ENCODE measurements at regions not wholly inside any gene's neighbourhood (a gene's known extent, or its start where the extent isn't known, plus 50 kb on each side); places are given as distances from the start of the nearest gene placed in this dataset.
"Not testable (repeated sequence)": the region's sequence is repeated elsewhere in the genome, so short reads cannot be mapped to it uniquely, and the experiment has no call there.

DNA sequence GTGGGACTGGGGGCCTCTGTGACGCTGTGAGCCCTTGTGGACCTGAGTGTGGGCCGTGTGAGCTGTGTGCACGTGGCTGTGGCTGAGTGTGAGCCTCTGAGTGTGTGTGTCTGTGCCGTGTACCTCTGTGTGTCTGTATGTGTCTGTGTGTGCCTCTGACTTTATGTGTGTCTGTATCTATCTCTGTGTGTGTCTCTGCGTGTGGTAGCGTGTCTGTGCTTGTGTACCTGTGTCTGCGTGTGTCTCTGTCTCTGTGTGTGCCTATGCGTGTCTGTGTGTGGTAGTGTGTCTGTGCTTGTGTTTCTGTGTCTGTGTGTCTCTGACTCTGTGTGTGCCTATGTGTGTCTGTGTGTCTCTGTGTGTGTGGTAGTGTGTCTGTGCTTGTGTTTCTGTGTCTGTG, 158.2 kb downstream of the TMEM121 start:
- H3K4me3 Mint-ChIP-seq; CTCF ChIA-PET; H3K4me1 Mint-ChIP-seq (ENCODE audit: low read depth); H3K9me3 Mint-ChIP-seq (ENCODE audit: insufficient read depth); H3K27me3 Mint-ChIP-seq (ENCODE audit: low read depth); POLR2A ChIA-PET; H3K36me3 Mint-ChIP-seq (ENCODE audit: low read depth); DNase-seq; H3K27ac Mint-ChIP-seq; ATAC-seq: not testable (repeated sequence)

DNA sequence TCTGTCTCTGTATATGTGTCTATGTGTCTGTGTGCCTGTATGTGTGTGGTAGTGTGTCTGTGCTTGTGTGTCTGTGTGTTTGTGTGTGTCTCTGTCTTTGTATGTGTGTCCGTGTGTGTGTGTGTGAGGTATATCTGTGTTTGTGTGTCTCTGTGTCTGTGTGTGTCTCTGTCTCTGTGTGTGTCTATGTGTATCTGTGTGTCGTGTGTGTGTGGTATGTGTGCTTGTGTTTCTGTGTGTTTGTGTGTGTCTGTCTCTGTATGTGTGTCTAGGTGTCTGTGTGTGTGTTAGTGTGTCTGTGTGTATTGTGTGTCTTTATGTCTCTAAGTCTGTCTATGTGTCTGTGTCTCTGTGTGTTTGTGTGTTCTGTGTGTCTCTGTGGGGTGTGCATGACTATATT, 158.6 kb downstream of the TMEM121 start:
- no peaks in the 10 kb centered on the region for H3K9me3 Mint-ChIP-seq (ENCODE audit: insufficient read depth)
- no peaks in the 10 kb centered on the region for H3K27me3 Mint-ChIP-seq (ENCODE audit: low read depth)
- H3K27ac Mint-ChIP-seq: no peak overlapping the region
- ChIA-PET CTCF (no interaction called here), POLR2A (no interaction called here)
- no peaks in the 10 kb centered on the region for H3K36me3 Mint-ChIP-seq (ENCODE audit: low read depth)
- no peak for DNase-seq
- no peak for ATAC-seq
- no peaks in the 10 kb centered on the region for H3K4me1 Mint-ChIP-seq (ENCODE audit: low read depth)
- H3K4me3 Mint-ChIP-seq: no peak overlapping the region

DNA sequence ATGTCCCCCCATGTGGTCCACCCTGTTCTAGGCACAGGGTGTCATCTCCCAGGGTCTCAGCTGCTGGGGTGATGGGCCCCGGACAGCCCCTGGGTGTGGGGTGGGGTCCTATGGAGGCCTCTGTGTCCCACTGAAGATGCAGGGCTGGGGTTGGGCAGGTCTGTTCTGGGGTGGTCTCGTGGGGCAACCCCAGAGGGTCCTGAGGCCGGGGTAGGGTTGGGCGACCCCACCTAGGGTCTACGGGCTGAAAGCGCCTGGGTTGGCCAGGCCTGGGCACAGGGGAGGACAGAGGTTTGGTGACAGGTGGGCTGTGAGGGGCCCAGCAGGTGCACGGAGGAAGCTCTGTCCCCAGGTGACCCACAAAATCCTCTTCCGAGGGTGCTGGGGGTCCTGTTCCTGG, 159.2 kb downstream of the TMEM121 start:
- DNase-seq; H3K9me3 Mint-ChIP-seq (ENCODE audit: insufficient read depth); ATAC-seq; H3K4me3 Mint-ChIP-seq; H3K36me3 Mint-ChIP-seq (ENCODE audit: low read depth); CTCF ChIA-PET; H3K4me1 Mint-ChIP-seq (ENCODE audit: low read depth); H3K27me3 Mint-ChIP-seq (ENCODE audit: low read depth); POLR2A ChIA-PET; H3K27ac Mint-ChIP-seq: not testable (repeated sequence)

DNA sequence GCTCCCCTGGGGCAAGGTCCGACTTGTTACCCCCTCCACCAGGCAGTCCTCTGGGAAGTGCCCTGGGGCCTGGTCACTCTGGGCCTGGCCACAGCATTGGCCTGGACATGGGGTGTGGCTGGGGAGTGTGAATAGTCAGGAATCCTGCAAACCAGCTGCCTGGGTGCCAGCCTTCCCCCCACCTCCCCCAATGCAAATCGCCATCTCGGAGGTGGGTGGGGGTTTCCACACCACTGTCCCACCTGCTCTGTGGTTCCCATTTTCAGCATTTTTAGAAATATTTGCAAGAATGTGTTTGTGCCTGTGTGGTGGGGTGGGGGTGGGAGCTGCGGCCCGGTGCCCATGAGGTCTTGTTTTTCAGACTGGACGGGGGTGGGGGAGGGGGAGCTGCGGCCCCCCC, 159.7 kb downstream of the TMEM121 start:
- H3K27ac Mint-ChIP-seq; ATAC-seq; CTCF ChIA-PET; POLR2A ChIA-PET; H3K4me3 Mint-ChIP-seq; H3K36me3 Mint-ChIP-seq (ENCODE audit: low read depth); DNase-seq; H3K4me1 Mint-ChIP-seq (ENCODE audit: low read depth); H3K9me3 Mint-ChIP-seq (ENCODE audit: insufficient read depth); H3K27me3 Mint-ChIP-seq (ENCODE audit: low read depth): not testable (repeated sequence)

DNA sequence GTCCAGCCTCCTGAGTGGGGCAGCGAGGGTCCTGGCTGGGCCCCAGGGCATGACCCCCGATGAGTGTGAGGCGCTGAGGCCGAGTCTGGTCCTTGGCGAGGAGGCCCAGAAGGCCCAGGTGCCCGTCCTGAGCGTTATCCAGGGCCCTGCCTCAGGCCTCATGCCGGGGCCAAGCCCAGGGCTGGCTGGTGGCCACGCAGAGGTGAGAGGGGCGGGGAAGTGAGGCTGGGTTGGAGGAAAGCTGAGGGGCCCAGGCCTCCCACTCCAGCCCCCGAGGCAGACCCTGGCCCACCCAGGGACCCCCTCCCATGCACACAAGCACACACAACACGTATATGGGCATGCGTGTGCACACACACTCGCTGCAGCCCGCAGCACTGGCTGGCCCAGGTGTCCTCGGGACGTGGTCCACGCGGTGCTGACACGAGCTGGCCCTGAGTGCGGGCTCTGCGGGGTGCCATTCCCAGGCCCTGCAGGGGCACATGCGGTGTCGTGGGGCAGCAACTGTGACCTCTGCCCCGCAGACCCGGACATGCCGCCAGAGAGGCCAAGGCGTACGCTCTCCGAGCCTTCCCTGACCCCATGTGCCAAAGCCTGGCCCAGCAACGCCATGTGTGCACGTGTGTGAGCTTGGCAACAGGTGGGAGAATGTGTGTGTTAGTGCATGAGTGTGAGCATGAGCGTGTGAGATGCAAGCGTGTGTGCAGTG, 160.2 kb downstream of the TMEM121 start:
- H3K4me3 Mint-ChIP-seq; H3K27me3 Mint-ChIP-seq (ENCODE audit: low read depth); POLR2A ChIA-PET; DNase-seq; CTCF ChIA-PET; H3K36me3 Mint-ChIP-seq (ENCODE audit: low read depth); H3K27ac Mint-ChIP-seq; H3K4me1 Mint-ChIP-seq (ENCODE audit: low read depth); H3K9me3 Mint-ChIP-seq (ENCODE audit: insufficient read depth): not testable (repeated sequence)
- ATAC-seq: peak; percentile 9

DNA sequence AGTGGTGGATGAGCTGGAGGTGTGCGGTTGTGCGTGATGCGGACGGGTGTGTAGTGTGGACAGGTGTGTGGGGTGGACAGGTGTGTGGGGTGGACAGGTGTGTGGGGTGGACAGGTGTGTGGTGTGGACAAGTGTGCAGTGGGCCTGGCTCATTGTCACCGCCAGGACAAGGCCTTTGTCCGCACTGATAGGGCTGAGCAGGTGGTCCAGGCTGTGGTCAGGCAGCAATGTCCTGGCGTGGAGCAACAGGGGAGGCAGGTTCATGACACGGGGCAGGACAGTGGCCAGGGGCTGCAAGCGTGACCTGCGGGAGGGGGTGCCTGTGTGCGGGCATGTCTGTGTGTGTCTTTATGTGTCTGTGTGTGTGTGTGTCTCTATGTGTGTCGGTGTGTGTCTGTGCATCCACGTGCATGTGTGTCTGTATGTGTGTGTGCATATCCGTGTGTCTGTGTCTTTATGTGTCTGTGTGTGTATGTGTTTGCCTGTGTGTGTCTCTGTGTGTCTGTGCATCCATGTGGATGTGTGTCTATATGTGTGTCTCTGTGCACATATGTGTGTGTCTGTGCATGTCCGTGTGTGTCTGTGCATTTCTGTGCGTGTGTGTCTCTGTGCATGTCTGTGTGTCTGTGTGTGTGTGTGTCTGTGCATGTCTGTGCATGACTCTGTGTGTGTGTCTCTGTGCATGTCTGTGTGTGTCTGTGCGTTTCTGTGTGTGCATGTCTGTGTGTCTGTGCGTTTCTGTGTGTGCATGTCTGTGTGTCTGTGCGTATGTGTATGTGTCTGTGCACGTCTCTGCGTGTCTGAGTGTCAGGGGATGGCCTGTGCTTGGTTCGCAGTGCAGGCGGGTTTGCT, 161.0 kb downstream of the TMEM121 start:
- ATAC-seq; H3K27me3 Mint-ChIP-seq (ENCODE audit: low read depth); H3K4me1 Mint-ChIP-seq (ENCODE audit: low read depth); POLR2A ChIA-PET; CTCF ChIA-PET; H3K36me3 Mint-ChIP-seq (ENCODE audit: low read depth); H3K9me3 Mint-ChIP-seq (ENCODE audit: insufficient read depth); H3K27ac Mint-ChIP-seq; DNase-seq; H3K4me3 Mint-ChIP-seq: not testable (repeated sequence)

DNA sequence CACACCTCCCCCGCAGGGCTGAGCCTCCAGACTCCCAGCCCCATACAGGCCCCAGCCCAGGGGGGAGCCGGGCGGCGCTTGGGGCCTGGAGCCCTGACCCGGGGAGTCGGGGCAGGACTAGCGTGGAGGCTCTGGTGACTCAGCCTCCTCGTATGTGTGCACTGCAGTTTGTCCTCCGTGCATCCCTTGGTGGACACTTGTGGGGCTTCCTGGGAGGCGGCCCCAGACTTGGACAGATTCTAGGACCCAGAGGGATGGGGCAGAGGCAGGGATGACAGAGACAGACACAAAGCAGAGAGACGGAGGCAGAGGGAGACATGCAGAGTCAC, 161.6 kb downstream of the TMEM121 start:
- H3K9me3 Mint-ChIP-seq (ENCODE audit: insufficient read depth); H3K4me3 Mint-ChIP-seq; POLR2A ChIA-PET; CTCF ChIA-PET; H3K27ac Mint-ChIP-seq; H3K27me3 Mint-ChIP-seq (ENCODE audit: low read depth); H3K36me3 Mint-ChIP-seq (ENCODE audit: low read depth); H3K4me1 Mint-ChIP-seq (ENCODE audit: low read depth); DNase-seq: not testable (repeated sequence)
- peak; percentile 56 for ATAC-seq

DNA sequence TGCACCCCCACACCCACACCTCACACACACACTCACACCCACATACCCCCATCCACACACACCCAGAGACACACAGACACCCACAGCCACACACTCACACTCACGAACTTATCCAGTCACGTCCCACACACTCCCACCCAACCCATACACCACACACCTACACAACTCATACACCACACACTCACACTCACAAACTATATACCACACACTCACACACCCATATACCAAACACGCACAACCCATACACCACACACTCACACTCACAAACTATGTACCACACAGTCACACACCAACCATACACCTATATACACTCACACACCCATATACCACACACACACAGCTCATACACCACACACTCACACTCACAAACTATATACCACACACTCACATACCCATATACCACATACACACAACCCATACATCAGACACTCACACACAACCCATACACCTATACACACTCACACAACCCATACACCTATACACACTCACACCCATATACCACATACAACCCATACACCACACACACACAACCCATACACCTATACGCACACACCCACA, 162.4 kb downstream of the TMEM121 start:
- DNase-seq; CTCF ChIA-PET; ATAC-seq; H3K27me3 Mint-ChIP-seq (ENCODE audit: low read depth); H3K4me3 Mint-ChIP-seq; POLR2A ChIA-PET; H3K4me1 Mint-ChIP-seq (ENCODE audit: low read depth); H3K27ac Mint-ChIP-seq; H3K36me3 Mint-ChIP-seq (ENCODE audit: low read depth); H3K9me3 Mint-ChIP-seq (ENCODE audit: insufficient read depth): not testable (repeated sequence)

DNA sequence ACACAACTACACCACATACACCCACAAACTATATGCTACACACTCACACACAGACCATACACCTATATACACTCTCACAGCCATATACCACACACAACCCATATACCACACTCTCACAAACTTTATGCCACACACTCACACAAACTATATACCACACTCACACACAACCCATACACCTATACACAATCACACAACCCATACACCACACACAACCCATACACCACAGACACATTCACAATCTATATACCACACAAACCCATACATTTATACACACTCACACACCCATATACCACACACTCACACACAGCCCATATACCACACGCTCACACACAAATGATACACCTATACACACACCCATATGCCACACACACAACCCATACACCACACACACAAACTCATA, 163.3 kb downstream of the TMEM121 start:
- no peak for ATAC-seq

DNA sequence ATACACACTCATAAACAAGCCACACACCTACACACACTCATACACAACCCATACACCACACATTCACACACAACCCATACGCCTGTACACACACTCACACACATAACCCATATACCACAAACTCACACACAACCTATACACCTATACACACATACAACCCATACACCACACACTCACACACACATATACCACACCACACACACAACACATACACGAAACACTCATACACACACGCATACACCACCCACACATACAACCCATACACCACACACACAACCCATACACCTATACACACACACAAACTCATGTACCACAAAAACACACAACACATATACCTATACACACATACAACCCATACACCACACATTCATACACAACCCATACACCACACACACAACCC, 164.3 kb downstream of the TMEM121 start:
- Mint-ChIP-seq H3K36me3 (ENCODE audit: low read depth) (no peaks in the 10 kb centered on the region), H3K9me3 (ENCODE audit: insufficient read depth) (no peaks in the 10 kb centered on the region), H3K4me1 (ENCODE audit: low read depth) (peaks cover 4% of the 10 kb centered on the region), H3K4me3 (no peak overlapping the region), H3K27me3 (ENCODE audit: low read depth) (peaks cover 12% of the 10 kb centered on the region), H3K27ac (no peak overlapping the region)
- DNase-seq (no peak), ATAC-seq (no peak)
- ChIA-PET POLR2A (no interaction called here), CTCF (no interaction called here)

More for the DNA sequence above, 163.3 kb downstream of the TMEM121 start:
- Mint-ChIP-seq H3K36me3 (ENCODE audit: low read depth) (no peaks in the 10 kb centered on the region), H3K4me3 (no peak overlapping the region), H3K9me3 (ENCODE audit: insufficient read depth) (no peaks in the 10 kb centered on the region), H3K4me1 (ENCODE audit: low read depth) (no peaks in the 10 kb centered on the region), H3K27ac (peak overlapping the region; percentile 5), H3K27me3 (ENCODE audit: low read depth) (peaks cover 8% of the 10 kb centered on the region)
- CTCF ChIA-PET: no interaction called here
- no peak for DNase-seq
- POLR2A ChIA-PET: no interaction called here

DNA sequence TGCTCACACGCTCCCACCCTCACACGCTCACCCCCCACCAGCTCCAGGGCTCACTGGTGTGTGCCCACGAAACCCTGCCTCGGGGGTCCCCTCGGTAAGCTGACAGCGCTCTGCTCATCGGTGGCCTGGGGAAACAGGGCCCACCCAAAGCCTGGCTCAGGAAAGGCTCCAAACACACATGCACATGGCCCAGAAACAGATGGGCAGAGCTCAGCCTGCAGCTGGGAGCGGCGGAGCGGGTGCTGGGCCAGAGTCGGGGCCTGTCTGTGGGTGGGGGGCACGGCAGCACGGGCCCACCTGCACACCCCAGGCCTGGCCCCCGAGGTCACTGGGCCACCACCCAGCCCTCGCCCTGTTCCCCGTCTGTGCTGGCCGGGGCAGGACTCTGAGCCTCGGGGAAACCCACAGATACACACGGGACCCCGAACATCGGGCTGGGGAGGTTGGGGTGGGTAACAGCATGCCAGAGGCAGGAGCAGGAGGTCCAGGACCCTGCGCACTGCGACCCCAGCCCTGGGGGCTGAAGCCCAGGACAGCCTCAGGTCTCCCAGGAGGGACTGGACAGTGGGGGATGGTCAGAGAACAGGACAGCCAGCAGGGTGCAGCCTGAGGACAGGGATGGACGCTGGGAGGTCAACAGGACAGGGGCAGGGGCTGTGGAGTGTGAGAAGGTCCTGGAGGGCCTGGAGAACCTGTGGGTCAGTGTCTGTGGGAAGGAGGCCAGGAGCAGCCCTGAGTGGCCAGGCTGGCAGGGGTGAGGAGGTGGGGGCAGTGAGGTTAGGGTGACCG, 165.1 kb downstream of the TMEM121 start:
- H3K4me3 Mint-ChIP-seq; POLR2A ChIA-PET; H3K9me3 Mint-ChIP-seq (ENCODE audit: insufficient read depth); H3K27ac Mint-ChIP-seq; ATAC-seq; H3K36me3 Mint-ChIP-seq (ENCODE audit: low read depth); CTCF ChIA-PET; DNase-seq; H3K4me1 Mint-ChIP-seq (ENCODE audit: low read depth): not testable (repeated sequence)
- peaks cover 12% of the 10 kb centered on the region for H3K27me3 Mint-ChIP-seq (ENCODE audit: low read depth)

DNA sequence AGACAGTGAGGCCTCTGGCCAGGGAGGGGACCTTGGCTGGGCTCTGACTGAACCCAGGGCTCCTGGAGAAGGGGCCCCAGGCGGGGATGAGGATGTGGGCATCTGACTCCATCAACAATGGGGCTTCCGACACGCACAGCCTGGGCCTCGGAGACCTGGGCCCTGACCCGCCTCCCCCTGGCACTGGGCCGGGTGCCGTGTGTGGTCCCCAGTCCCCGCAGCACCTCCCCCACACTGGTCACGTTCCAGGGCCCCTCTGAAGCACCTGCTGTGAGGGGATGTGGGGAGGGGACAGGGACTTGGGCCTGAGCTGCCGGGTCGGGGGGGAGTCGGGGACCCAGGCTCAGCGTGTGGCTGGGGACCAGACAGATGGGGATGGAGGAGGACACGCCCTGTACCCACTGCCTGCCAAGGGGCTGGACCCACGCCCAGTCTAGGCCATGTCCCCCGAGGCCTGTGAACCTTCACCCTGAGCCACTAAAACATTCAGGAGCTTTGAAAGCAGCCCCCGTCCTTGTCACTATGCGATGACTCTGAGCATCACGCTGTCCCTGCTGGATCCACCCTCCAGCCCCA, 165.8 kb downstream of the TMEM121 start:
- CTCF ChIA-PET; H3K4me3 Mint-ChIP-seq; POLR2A ChIA-PET; H3K4me1 Mint-ChIP-seq (ENCODE audit: low read depth); DNase-seq; H3K27ac Mint-ChIP-seq; H3K36me3 Mint-ChIP-seq (ENCODE audit: low read depth); H3K9me3 Mint-ChIP-seq (ENCODE audit: insufficient read depth); ATAC-seq: not testable (repeated sequence)
- peaks cover 12% of the 10 kb centered on the region for H3K27me3 Mint-ChIP-seq (ENCODE audit: low read depth)

Data from activated CD8-positive, alpha-beta T cell treated with anti-CD3 and anti-CD28 coated beads, Interleukin-2, amount 10 ng/mL, durations not matched to agents 7 days and 5 days (primary cell).